GM13976 (cell line): ENCODE measurements at regions not wholly inside any gene's neighbourhood (a gene's known extent, or its start where the extent isn't known, plus 50 kb on each side); places are given as distances from the start of the nearest gene placed in this dataset.
"Not testable (repeated sequence)": the region's sequence is repeated elsewhere in the genome, so short reads cannot be mapped to it uniquely, and the experiment has no call there.

Experiments
- DNase-seq: peaks from one replicate; pipeline ENCODE4 v3.0.0; 2012; ENCODE audit warnings: low spot score
- CTCF ChIP-seq: IDR thresholded peaks from 2 replicates; pipeline ENCODE4 v1.5.1; 2012; ENCODE audit warnings: borderline replicate concordance, mild to moderate bottlenecking; ENCODE audit not compliant: insufficient read depth; ENCODE audit errors: extremely low read depth, missing control alignments, control extremely low read depth
- in situ Hi-C: fragments of 300-500 bp; cut with MboI; formaldehyde crosslinking; loops from one replicate; pipeline ENCODE4 v1.12.0; 2022; ENCODE audit warnings: low sequenced_read_pairs, mixed read lengths, inconsistent platforms; ENCODE audit not compliant: unreplicated experiment

DNA sequence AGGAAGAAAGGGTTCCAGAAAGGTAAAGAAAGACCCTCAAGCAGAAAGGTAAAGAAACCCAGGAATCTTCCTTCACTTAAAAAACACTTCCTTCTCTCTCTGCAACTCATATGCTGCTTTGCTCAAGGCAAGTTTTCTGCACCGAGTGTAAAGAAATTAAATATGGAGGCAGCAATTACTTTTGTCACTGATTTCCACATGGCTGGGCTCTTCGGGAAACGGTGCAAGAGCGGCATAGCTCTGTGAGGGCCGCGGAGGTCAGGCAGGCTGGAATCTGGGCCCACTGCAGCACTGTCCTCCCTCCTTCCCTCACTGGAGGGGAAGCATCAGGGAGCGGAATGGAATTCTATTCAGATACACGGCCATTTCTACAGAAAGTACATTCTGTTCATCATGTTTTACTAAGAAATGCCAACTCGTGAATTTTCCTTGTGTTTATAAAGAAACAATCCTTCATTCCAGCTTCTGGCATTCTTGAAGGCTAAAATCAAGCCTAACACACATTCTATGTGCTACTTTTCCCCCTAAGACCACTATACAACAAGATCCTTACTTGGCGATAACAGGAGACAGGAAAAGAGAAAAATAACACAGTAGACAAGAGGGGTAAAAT lies 212.2 kb downstream of the SIPA1L2 start:
- in situ Hi-C loops: no loop called here
- DNase-seq: no peak
- TF ChIP-seq CTCF: no peak

DNA sequence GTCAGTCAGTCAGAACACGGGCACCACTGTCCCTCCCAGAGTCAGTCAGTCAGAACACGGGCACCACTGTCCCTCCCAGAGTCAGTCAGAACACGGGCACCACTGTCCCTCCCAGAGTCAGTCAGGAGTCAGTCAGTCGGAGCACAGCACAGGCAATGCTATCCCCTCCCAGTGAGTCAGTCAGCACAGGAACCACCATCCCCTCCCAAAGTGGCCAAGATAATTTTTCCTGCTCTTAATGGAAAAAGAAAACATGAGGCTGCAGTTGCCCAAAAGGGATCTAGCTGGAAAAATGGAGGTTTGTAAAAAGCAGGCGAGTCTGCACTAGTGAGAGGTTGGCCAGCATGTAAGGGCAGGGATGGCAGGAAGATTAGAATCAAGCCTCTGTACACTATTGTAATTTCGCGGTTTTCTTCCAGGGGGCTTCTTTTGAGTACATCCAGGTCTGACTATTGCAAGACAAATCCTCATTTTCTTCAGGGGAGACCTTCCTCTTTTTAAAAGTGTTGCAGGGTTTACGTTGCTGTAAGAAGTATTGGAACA lies 213.8 kb downstream of the SIPA1L2 start:
- TF ChIP-seq CTCF: no peak
- in situ Hi-C loops: no loop called here
- DNase-seq: no peak

DNA sequence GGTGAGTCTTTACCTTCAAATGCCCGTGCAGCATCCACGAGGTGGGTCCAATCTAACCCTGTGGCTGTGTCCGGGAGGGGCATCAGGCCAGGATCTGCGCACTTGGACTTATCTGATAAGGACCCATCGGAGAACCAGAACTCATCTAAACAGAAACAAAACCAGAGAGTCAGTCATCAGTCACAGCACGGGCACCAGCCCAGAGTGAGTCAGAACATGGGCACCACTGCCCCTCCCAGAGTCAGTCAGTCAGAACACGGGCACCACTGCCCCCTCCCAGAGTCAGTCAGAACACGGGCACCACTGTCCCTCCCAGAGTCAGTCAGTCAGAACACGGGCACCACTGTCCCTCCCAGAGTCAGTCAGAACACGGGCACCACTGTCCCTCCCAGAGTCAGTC lies 214.5 kb downstream of the SIPA1L2 start:
- DNase-seq, in situ Hi-C loops: not testable (repeated sequence)

GRCh38 chr1:232414100-232414499 lies 215.8 kb downstream of the SIPA1L2 start:
- in situ Hi-C loops: no loop called here
- no peak for DNase-seq
- no peak for TF ChIP-seq CTCF

- no peak for TF ChIP-seq CTCF
- in situ Hi-C loops: no loop called here
- no peak for DNase-seq
Observed at GRCh38 chr1:232413674-232414073, 216.3 kb downstream of the SIPA1L2 start.

GRCh38 chr1:232409584-232409983 lies 220.3 kb downstream of the SIPA1L2 start:
- in situ Hi-C loops: no loop called here
- TF ChIP-seq CTCF: no peak
- DNase-seq: no peak

GRCh38 chr1:232407120-232407519 lies 222.8 kb downstream of the SIPA1L2 start:
- in situ Hi-C loops: no loop called here
- no peak for TF ChIP-seq CTCF

More at GRCh38 chr1:232407120-232407519, 222.8 kb downstream of the SIPA1L2 start:
- DNase-seq: no peak
